GM19463 (cell line): ENCODE measurements at regions not wholly inside any gene's neighbourhood (a gene's known extent, or its start where the extent isn't known, plus 50 kb on each side); places are given as distances from the start of the nearest gene placed in this dataset.

Experiments
- ATAC-seq: cut with Tn5 transposase; IDR thresholded peaks from one replicate; pipeline ENCODE4 v1.9.1; 2021; ENCODE audit warnings: mild to moderate bottlenecking, moderate library complexity; ENCODE audit not compliant: unreplicated experiment

- no peak for ATAC-seq
These were observed 516.8 kb downstream of the CFAP47 start for GRCh38 chrX:36436361-36436760.

GRCh38 chrX:36443007-36443406 lies 523.5 kb downstream of the CFAP47 start:
- ATAC-seq, result no peak

GRCh38 chrX:36445566-36445965 lies 526.0 kb downstream of the CFAP47 start:
- ATAC-seq, result no peak

- no peak for ATAC-seq
These were observed 542.6 kb downstream of the CFAP47 start for GRCh38 chrX:36462142-36462541.

GRCh38 chrX:36480441-36480990 lies 527.6 kb upstream of the FAM47C start:
- no peak for ATAC-seq

GRCh38 chrX:36501169-36501702 lies 506.9 kb upstream of the FAM47C start:
- ATAC-seq, result no peak

- no peak for ATAC-seq
These were observed 503.5 kb upstream of the FAM47C start for GRCh38 chrX:36504625-36505024.

- no peak for ATAC-seq
These were observed 500.1 kb upstream of the FAM47C start for GRCh38 chrX:36508042-36508441.

GRCh38 chrX:36510736-36511135 lies 497.4 kb upstream of the FAM47C start:
- ATAC-seq, result no peak

- no peak for ATAC-seq
These were observed 479.5 kb upstream of the FAM47C start for GRCh38 chrX:36528661-36529060.

GRCh38 chrX:36534900-36535299 lies 473.3 kb upstream of the FAM47C start:
- no peak for ATAC-seq

GRCh38 chrX:36543499-36543898 lies 464.7 kb upstream of the FAM47C start:
- ATAC-seq, result no peak

- no peak for ATAC-seq
These were observed 445.2 kb upstream of the FAM47C start for GRCh38 chrX:36562986-36563385.

- ATAC-seq, result no peak
These were observed 439.2 kb upstream of the FAM47C start for GRCh38 chrX:36568946-36569345.

- no peak for ATAC-seq
These were observed 434.4 kb upstream of the FAM47C start for GRCh38 chrX:36573720-36574119.

GRCh38 chrX:36575670-36576069 lies 432.5 kb upstream of the FAM47C start:
- ATAC-seq, result no peak

GRCh38 chrX:36577006-36577405 lies 431.2 kb upstream of the FAM47C start:
- ATAC-seq, result no peak

GRCh38 chrX:36581030-36581429 lies 427.1 kb upstream of the FAM47C start:
- no peak for ATAC-seq

GRCh38 chrX:36583674-36584073 lies 424.5 kb upstream of the FAM47C start:
- ATAC-seq, result no peak

GRCh38 chrX:36609616-36610585 lies 398.3 kb upstream of the FAM47C start:
- no peak for ATAC-seq

GRCh38 chrX:36626898-36627297 lies 381.3 kb upstream of the FAM47C start:
- no peak for ATAC-seq

GRCh38 chrX:36640232-36640631 lies 367.9 kb upstream of the FAM47C start:
- no peak for ATAC-seq
